NCI-H82 treated with DMSO at 0.1 percent for 48 hours (cell line): ENCODE measurements at regions not wholly inside any gene's neighbourhood (a gene's known extent, or its start where the extent isn't known, plus 50 kb on each side); places are given as distances from the start of the nearest gene placed in this dataset.
"Not testable (repeated sequence)": the region's sequence is repeated elsewhere in the genome, so short reads cannot be mapped to it uniquely, and the experiment has no call there.

Experiments used
- DNase-seq: peaks from one replicate; lab custom pipeline; 2025; ENCODE audit not compliant: unreplicated experiment; lab: John Stamatoyannopoulos, UW

DNA sequence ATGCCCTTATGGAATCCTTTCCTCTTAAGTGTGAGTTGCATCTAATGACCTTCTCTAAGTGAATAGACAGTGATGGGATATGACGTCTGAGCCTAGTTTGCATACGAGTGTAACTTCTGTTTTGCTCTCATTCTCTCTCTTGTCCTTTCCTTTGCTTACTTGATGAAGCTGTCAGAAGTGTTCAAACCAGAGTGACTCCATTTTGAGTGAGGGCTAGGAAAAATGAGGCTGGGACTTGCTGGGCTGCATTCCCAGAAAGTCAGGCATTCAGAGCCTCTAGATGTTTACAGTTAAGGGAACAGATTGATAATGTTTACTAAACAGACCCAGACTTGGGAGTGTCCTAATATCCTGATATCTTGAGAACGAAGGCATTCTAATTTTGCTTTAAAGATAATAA is 311.2 kb upstream of the SOX4 start:
- not testable (repeated sequence) for DNase-seq

DNA sequence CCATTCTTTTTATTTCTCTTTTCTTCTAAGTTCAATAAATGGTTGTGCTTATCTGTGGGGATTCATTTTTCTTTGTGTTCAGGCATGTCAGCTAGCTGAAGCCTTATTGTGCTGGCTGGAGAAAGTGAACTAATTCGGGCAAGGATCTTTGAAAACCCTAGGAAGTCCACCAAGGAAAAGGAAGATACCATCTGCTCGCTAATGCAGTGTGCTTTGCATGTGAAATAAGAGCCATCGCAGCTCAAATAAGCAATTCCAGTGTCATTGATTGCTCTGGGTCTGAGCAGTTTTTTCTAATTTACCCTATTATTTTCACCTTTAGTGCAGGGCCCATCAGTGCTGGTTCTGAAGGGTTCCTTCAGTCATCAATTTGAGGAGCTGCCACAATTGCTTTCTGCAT is 309.4 kb upstream of the SOX4 start:
- no peak for DNase-seq

DNA sequence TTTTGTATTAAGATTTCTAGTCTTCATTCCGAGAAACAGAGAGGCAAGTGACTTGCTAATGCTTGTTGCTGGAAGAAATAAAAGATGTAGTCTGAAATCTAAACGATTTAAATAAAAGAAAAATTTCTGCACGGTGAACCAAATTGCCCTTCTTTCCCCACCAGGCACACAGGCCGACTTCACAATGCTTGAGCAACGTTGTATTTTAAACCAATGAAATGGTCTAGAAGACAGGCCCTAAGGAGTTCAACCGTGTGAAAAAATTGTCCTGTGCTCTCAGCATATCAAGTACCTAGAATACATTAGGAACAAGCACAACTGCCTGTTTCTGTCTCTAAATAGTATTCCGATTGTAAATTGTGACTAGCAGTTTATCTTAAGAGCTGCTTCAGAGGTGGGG is 308.8 kb upstream of the SOX4 start:
- DNase-seq: no peak

DNA sequence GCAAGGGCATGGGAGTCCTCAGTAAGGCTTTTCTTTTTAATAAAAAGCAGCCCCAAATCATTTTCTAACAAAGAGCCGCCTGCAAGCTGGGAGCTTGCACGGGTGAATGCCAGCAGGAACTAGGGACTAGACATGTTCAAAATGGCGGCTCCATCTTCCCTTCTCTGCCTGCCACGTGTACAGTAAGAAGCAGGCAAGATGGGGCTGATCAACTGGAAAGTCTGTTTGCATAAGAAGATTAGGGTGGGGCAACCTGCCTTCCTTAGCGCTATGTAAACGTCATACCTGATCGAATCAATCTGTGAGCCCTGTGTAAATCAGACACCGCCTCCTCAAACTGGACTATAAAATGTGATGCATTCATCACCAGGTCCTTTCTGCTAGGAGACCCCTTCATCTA is 299.4 kb upstream of the SOX4 start:
- DNase-seq: no peak

DNA sequence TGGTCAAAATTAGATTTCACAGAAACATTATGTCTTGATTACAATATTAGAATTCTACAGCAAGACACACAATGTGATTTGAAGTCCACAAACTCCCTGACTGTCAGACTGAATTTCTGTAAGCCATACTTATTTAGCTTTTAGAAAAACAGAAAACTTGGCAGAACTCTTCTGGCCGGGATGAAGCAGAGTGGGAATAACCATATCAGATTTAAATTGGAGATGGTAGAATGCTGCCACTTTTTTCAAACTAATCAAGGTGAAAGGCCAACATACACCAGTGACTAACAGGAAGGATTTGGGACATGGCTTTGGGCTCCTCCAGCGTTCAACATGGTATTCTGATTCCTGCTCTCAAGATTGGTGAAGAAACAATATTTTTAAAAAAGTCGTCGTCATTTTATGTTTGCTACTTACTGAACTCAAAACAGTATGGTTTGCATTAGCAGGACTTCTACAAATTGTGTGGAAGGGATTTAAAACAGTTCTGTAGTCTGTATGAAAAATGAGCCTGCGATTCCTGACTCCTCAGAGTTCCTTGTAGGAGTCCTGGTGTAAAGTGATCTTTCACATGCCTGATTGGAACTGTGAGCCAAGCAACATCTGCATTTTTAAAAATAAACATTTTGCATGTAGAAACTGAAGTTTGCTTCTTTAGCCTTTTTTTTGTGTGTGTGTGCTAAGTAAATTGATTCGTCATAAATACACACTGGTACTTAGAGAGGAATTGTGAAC is 297.9 kb upstream of the SOX4 start:
- no peak for DNase-seq

DNA sequence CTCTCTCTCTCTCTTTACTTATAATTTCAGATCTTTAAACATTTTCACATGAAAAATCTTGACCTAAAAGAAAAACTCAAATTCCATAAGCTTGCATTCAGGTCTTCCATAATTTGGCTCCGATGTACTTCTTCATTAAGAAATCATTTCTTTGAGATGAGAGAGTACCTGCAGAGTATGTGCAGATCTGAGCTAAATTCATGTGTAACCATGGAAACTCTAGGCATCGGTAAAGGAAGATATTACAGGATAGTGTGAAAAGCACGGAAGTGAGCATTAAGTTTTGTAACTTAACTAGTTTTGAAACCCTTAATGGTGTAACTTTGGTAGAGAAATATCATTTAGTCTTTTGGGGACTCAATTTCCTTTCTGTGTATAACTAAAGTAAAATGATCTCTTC is 295.9 kb upstream of the SOX4 start:
- no peak for DNase-seq

DNA sequence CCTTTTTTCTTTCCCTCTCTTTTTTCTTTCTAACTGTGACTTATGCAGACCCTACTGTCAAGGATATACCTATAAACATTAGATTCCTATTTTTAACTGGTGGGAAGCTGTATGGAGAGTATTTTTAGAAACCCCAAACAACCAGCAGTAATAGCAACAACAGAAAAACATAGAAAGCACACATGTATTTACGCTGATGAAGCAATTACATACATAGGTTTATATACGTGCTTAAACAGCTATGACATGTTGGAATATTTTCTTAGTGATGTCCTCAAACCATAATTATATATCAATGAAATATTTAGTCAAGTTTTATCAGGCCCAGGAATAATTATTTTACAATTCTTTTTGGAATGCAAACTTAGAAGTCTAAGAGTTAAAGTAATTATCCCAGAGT is 294.3 kb upstream of the SOX4 start:
- DNase-seq: no peak

DNA sequence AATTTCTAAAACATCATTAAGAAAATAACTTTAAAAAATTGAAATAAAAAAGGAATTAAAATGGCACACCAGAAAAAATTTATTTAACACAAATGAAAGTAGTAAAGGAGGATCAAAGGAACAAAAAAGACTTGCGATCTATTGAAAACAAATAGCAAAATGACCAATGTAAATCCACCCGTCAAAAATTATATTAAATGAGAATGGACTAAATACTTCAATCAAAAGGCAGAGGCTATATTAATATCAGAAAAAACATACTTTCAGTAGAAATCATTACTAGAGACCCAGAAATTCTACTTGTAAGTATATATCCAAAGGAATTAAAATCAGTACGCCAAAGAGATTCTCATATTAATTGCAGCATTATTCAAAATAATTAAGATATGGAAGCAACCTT is 293.1 kb upstream of the SOX4 start:
- DNase-seq: no peak

DNA sequence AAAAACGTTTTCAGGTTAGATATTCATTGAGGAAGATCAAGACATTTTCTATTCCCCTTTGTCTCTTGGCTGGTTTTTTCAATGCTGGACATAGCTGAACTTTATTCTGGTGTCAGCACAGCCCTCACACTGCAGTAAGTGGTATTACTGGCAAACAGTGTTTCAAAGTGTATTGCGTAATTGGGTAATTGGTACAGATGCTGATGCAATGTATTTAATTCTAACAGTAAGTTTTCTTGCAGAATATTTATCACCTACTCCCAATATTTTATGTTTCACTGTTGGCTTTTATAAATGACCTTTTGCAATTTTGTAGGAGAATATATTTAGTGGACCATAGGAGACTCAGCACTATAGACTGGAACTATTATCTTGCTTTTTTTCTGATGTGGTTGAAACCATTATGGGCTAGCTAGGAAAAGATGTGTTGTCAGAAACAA is 287.6 kb upstream of the SOX4 start:
- no peak for DNase-seq

DNA sequence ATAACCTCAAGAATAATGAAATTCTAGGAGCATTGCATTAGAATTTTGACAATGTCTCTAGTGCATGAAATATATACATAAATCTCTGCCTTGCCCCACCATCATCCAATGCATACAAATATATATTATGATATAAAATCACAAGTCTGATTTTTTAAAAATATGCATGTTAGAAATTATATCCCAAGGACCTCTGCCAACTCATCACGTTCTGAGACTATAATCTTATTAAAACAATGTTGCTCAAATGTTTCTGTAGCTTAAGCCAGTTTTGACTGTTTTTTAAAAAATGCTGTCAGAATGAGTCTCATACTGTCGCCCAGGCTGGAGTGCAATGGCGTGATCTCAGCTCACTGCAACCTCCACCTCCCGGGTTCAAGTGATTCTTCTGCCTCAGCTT is 287.0 kb upstream of the SOX4 start:
- DNase-seq: no peak

DNA sequence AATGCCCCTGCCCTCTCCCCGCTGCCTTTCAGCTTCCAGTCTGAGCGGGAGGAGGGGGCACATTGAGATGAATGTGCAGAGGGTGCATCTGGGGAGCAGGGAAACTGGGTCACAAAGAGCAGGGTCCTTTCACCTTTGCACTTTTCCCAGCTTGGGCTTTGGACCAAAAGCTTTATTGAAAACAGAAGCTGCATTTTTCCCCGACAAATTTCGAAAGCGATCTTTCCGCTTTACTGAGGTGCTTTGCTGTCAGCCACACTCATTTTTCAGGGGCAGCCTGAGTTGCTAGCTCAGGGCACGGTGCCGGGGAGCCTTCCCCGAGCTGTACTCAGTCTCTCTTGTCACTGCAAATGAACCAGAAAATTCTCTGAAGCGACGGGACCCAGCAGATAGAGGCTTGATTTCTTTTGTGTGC is 283.7 kb upstream of the SOX4 start:
- no peak for DNase-seq

DNA sequence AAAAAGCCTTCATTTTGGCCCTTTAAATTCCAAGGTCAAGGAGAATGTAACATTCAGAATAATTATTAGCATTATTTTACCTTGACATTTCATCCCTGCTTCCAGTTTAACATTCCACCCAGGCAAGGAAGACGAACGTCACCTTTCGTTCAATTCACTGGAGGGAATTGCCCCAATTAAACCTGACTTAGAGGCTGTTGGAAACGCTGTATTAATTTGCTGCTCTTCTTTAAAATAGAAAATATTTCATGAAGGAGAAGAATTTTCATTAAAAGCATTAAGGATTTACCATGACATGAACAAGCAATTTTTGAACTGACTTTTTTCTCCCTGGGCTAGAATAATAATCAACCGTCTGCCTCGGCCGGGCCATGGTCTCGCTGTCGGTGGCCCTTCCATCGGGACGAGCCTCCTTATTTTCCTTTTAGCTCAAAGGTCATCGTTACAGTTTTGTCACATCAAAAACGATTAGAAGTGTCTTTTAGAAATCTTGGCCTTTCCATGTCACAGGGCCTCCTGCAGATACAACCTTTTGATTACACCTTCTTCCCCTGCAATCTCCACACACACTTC is 282.9 kb upstream of the SOX4 start:
- DNase-seq: no peak

DNA sequence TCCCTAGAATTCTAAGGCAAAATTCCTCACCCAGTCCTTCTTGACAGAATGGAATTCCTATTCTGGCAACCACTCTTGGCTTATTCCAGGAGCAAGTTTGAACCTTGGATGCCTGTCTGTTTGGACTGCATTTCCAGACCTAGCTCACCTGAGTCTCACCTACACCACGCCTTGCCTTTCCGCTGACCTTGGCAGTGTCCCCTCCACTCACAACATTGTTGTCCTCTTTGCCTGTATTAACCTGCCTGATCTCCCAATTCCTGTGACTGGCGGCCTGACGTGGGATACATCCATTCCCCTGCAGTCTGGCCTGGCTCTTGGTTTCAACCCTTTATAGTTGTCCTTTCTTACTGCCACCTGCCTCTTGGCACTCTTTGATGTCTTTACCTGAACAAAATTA is 281.4 kb upstream of the SOX4 start:
- no peak for DNase-seq

DNA sequence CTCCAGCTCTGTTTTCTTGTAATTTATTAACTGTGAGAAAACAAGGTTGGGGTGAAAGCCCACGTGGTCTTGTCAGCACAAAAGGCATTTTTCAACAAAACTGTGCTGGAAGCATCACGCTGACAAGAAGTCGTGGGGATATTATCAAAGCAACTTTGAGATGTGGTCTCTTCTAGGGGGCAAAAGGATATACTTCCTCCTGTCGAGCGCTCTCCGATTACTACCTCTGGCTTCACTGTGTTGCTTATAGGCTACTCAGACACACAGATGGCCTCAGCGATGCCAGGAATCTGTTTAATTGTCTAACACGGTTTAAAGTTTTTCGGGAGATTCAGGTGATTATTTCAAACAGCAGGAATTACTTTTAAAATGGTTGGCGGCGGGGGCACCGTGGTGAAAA is 275.9 kb upstream of the SOX4 start:
- DNase-seq: no peak

DNA sequence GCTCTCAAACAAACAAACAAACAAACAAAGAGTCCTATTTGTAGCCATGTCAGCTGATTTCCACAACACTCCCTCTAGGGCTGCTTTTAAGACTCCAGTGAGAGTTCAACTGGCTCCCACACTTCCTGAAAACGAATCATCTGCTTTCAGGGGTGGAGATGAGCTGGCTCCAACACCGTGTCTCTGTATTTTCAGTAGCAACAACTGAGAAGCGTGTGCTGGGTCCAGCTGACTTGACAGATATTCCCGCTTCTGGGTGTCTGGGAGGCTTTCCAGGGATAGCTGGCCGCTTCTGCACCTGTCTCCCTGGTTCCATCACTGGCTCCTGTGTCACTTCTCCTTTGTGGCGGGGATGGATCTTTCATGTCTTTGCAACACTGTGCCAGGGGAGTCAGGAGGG is 272.5 kb upstream of the SOX4 start:
- DNase-seq: no peak

DNA sequence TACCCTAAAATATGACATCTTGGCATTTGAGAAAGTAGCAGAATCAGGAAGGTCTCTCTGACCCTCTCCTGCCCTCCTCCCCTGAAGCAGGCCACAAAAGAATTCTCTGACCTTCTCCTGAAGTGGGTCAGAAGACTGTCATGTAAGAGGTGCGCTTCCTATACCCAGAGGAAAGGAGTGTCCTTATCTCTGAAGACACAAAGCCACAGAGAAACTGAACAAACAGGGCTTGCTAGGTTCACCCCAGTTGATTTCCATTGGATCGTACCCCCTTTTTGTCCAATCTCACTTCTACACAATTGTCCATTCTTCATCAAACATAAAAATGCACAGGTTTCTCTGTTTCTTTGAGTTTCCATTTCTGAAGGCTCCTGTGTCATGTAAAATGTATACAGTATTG is 272.0 kb upstream of the SOX4 start:
- DNase-seq: no peak

DNA sequence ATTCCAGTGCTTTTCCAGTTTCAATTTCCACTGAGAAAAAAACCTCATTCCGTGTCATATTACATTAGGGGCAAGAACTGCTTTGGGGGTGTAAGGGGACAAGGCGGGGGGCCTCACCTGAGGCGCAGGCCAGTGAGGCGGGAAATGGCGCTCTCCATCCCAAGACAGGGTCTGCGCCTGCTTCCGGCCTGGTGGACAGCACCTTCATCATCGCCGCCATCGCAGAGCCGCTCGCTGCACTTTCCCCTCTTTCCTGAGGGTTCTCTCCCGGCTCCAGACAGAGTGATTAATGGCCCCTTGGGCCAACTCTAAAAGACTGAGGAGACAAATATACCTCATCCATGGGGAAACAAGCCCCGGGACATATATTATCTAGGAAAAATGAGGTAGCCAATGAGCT is 270.0 kb upstream of the SOX4 start:
- DNase-seq: no peak

DNA sequence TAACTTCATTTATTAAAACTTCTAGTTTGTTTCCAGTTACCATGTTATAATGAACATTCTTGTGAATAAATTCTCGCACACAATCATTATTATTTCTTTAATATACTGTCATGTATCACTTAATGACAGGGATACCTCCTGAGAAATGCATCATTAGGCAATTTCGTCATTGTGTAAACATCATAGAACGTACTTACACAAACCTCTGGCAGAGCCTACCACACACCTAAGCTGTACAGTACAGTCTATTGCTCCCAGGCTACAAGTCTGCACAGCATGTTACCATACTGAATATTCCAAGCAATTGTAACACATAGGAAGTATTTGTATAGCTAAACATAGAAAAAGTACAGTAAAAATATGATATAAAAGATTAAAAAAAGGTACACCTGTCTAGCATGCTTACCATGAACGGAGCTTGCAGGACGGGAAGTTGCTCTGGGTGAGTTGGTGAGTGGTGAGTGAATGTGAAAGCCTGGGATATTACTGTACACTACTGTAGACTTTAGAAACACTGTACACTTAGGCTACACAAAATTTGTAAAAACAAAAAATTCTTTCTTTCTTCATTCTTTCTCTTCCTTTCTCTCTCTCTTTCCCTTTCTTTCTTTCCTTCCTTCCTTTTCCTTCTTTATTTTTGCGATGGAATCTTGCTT is 268.2 kb upstream of the SOX4 start:
- no peak for DNase-seq

DNA sequence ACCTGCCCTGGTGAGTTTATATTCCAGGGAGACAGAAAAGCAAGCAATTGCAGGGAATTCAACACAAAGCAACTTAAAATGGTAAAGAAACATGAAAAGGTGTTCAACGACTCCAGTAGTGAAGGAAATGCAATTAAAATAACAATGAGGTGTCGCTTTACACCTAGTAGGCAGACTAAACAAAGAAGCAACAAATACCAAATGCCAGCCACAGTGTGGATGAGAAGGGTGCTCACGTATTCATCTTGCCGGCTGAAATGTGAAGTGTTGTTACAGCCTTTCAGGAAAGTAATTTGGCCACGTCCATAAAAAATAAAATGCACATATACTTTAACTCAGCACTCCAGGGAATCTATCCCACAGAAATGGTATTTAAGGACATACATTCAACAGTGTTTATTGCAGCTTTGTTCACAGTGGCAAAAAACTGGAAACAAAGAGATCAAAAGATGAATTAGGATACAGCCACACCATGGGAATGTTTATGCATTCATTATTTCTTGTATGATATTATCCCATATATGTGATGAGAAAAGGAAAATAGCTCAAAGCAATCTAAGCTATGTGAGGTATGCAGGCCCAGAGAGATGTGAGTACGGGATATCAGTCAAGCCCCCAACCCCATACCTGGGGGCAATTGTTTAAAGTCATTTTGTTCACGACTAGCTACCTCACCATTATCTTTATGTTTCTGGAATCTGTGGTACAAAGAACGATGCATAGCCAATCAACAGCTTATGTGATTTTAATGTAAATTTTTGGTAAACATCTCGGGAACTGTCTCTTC is 266.0 kb upstream of the SOX4 start:
- DNase-seq: no peak

DNA sequence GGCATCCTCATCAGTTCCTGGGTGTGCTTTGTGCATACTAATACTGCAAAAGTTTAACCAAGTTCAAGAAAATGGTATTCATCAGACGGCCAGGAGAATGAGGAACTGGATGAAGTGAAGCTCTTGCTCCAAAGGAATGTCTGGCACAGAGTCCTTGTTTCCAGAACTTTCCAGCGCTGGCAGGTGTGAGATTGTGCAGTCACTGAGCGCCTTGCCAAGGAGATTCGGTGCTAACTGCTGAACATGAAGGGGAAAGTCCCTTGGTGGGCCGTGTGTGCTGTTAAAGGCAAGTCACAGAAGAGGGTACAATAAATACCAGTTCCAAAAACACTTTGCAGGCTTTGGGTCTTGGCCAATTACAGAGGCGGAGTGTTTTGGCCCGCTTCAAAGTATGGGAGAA is 262.3 kb upstream of the SOX4 start:
- no peak for DNase-seq

DNA sequence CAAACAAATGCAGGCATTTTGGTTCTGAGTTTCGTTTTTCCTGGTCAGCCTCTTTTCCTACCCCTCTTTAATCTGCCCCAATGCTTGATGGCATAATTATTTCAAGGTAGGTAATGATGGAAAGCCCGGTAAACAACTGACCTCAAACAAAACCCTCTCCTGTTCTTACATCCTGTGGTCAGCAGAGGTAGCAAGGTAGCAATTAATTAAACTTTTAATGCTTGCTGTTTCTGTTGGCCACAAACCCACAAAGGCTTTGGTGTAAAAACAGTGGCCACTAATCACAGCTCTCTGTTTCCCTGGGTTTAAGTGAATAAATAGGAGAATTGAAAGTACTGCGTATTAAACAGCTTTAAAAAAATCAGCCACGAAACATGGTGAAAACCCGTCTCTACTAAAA is 261.5 kb upstream of the SOX4 start:
- no peak for DNase-seq

DNA sequence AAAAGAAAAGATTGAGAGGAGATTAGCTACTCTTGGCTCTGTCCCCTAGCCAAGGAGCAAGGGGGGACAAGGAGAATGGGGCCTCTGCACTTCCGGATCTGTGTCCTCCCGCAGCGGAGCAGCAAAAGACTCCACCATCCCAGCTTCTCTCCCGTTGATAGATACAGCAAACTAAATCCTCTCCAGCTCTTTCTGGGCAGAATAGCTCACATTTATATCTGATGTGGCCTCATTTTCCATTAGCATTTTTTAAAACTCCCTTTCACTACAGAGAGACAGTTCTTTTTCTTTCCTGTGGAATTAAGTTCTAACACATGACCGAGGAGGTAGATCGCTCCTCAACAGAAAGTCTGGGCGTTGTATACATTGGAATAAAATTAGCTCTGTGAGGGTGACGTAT is 260.9 kb upstream of the SOX4 start:
- DNase-seq: no peak
